Loucy (cell line): ENCODE measurements at regions not wholly inside any gene's neighbourhood (a gene's known extent, or its start where the extent isn't known, plus 50 kb on each side); places are given as distances from the start of the nearest gene placed in this dataset.

Experiments used
- H2AFZ ChIP-seq: fragments of 200-600 bp; sonication (generic); 2 replicates; pipeline ENCODE4 v1.6.0; 2016; ENCODE audit warnings: antibody characterized with exemption, mild to moderate bottlenecking, low read length, moderate library complexity
- H3F3A ChIP-seq: fragments of 200-600 bp; 2 replicates; pipeline ENCODE4 v1.6.0; 2016; ENCODE audit warnings: antibody characterized with exemption, low read depth, mild to moderate bottlenecking
- H3K27me3 ChIP-seq: fragments of 200-600 bp; sonication (generic); 2 replicates; pipeline ENCODE4 v1.6.1; 2014; ENCODE audit warnings: low read length, mild to moderate bottlenecking; ENCODE audit not compliant: insufficient read depth, poor library complexity, severe bottlenecking
- H3K36me3 ChIP-seq: fragments of 200-600 bp; sonication (generic); 2 replicates; pipeline ENCODE4 v1.6.1; 2016; ENCODE audit warnings: low read length; ENCODE audit not compliant: insufficient read depth
- H3K4me1 ChIP-seq: fragments of 200-600 bp; sonication (generic); 2 replicates; pipeline ENCODE4 v1.5.1; 2014; ENCODE audit warnings: low read length, mild to moderate bottlenecking; ENCODE audit not compliant: insufficient read depth, poor library complexity, severe bottlenecking
- H3K4me2 ChIP-seq: fragments of 200-600 bp; sonication (generic); 2 replicates; pipeline ENCODE4 v1.6.0; 2014; ENCODE audit warnings: antibody characterized with exemption, low read length, low read depth, mild to moderate bottlenecking; ENCODE audit not compliant: poor library complexity, severe bottlenecking
- H3K4me3 ChIP-seq: fragments of 200-600 bp; sonication (generic); 2 replicates; pipeline ENCODE4 v1.5.1; 2014; ENCODE audit warnings: low read length, mild to moderate bottlenecking, mixed read lengths; ENCODE audit not compliant: poor library complexity, severe bottlenecking
- H3K79me2 ChIP-seq: fragments of 200-600 bp; sonication (generic); 2 replicates; pipeline ENCODE4 v1.6.1; 2014; ENCODE audit warnings: low read length; ENCODE audit not compliant: insufficient read depth
- H3K9ac ChIP-seq: fragments of 200-600 bp; sonication (generic); 2 replicates; pipeline ENCODE4 v1.6.0; 2014; ENCODE audit warnings: mild to moderate bottlenecking, low read depth, low read length, moderate library complexity; ENCODE audit not compliant: poor library complexity, severe bottlenecking
- H3K9me2 ChIP-seq: fragments of 200-600 bp; sonication (generic); replicated peaks from 2 replicates; pipeline ENCODE4 v1.6.1; 2016; ENCODE audit warnings: low read depth, low read length, mixed read lengths
- H3K9me3 ChIP-seq: fragments of 200-600 bp; sonication (generic); 2 replicates; pipeline ENCODE4 v1.6.1; 2014; ENCODE audit warnings: mild to moderate bottlenecking, antibody characterized with exemption, low read length, low read depth; ENCODE audit not compliant: insufficient read depth
- H4K20me1 ChIP-seq: fragments of 200-600 bp; sonication (generic); 2 replicates; pipeline ENCODE4 v1.6.0; 2014; ENCODE audit warnings: antibody characterized with exemption, low read length, mild to moderate bottlenecking; ENCODE audit not compliant: insufficient read depth, poor library complexity, severe bottlenecking
- CTCF ChIP-seq: fragments of 200-600 bp; sonication (generic); conservative IDR thresholded peaks from 2 replicates; pipeline ENCODE4 v1.5.1; 2014; ENCODE audit warnings: mild to moderate bottlenecking, antibody characterized with exemption, low read length
- EZH2phosphoT487 ChIP-seq: fragments of 200-600 bp; IDR thresholded peaks from 2 replicates; pipeline ENCODE4 v1.6.1; 2018; ENCODE audit warnings: antibody characterized with exemption, mild to moderate bottlenecking, moderate library complexity, borderline replicate concordance

- no peak overlapping the region for H3K9ac ChIP-seq
- H2AFZ ChIP-seq = peak overlapping the region; percentile 37; the same call in 1 of the 2 replicates
Observed at GRCh38 chr14:42541535-42542001, 934.9 kb downstream of the LRFN5 start.

GRCh38 chr14:42535397-42535796, 928.7 kb downstream of the LRFN5 start:
- H3K79me2 ChIP-seq = no peaks in the 10 kb centered on the region
- no peaks in the 10 kb centered on the region for H4K20me1 ChIP-seq
- no peaks in the 10 kb centered on the region for H3F3A ChIP-seq
- H3K27me3 ChIP-seq = no peaks in the 10 kb centered on the region
- no peak overlapping the region for H3K4me2 ChIP-seq
- no peaks in the 10 kb centered on the region for H3K4me1 ChIP-seq
- no peak overlapping the region for H3K4me3 ChIP-seq
- TF ChIP-seq EZH2phosphoT487 (no peak), CTCF (peak; percentile 16; the same call in 1 of the 2 replicates)
- no peak overlapping the region for H3K9ac ChIP-seq
- no peaks in the 10 kb centered on the region for H3K9me2 ChIP-seq
- H2AFZ ChIP-seq = no peak overlapping the region; the same call in 1 of the 2 replicates
- H3K36me3 ChIP-seq = no peaks in the 10 kb centered on the region
- no peaks in the 10 kb centered on the region for H3K9me3 ChIP-seq

More at GRCh38 chr14:42541535-42542001, 934.9 kb downstream of the LRFN5 start:
- H3K4me2 ChIP-seq = no peak overlapping the region
- no peaks in the 10 kb centered on the region for H3K4me1 ChIP-seq
- no peak for TF ChIP-seq EZH2phosphoT487
- TF ChIP-seq CTCF = no peak
- H3K79me2 ChIP-seq = no peaks in the 10 kb centered on the region
- no peak overlapping the region for H3K4me3 ChIP-seq
- H3K36me3 ChIP-seq = no peaks in the 10 kb centered on the region
- H4K20me1 ChIP-seq = no peaks in the 10 kb centered on the region
- H3K9me2 ChIP-seq = no peaks in the 10 kb centered on the region
- no peaks in the 10 kb centered on the region for H3K9me3 ChIP-seq
- no peaks in the 10 kb centered on the region for H3F3A ChIP-seq
- no peaks in the 10 kb centered on the region for H3K27me3 ChIP-seq

- H3K36me3 ChIP-seq = no peaks in the 10 kb centered on the region
- no peaks in the 10 kb centered on the region for H3K4me1 ChIP-seq
- H3K9ac ChIP-seq = no peak overlapping the region
- H3K9me3 ChIP-seq = no peaks in the 10 kb centered on the region
- H3K79me2 ChIP-seq = no peaks in the 10 kb centered on the region
- TF ChIP-seq EZH2phosphoT487 (no peak), CTCF (no peak)
- H4K20me1 ChIP-seq = no peaks in the 10 kb centered on the region
- H3K27me3 ChIP-seq = no peaks in the 10 kb centered on the region
- H3K4me2 ChIP-seq = no peak overlapping the region
- H3K9me2 ChIP-seq = no peaks in the 10 kb centered on the region
- H2AFZ ChIP-seq = no peak overlapping the region
- H3K4me3 ChIP-seq = no peak overlapping the region
- H3F3A ChIP-seq = no peaks in the 10 kb centered on the region
Observed at GRCh38 chr14:42533476-42533875, 926.8 kb downstream of the LRFN5 start.
